IPS DF 4.7 (cell line): ENCODE measurements at regions not wholly inside any gene's neighbourhood (a gene's known extent, or its start where the extent isn't known, plus 50 kb on each side); places are given as distances from the start of the nearest gene placed in this dataset.

Experiments
- DNase-seq: peaks from one replicate; pipeline ENCODE4 v3.0.0-alpha.2; 2013; ENCODE audit warnings: low spot score; ENCODE audit errors: extremely low read depth

DNA sequence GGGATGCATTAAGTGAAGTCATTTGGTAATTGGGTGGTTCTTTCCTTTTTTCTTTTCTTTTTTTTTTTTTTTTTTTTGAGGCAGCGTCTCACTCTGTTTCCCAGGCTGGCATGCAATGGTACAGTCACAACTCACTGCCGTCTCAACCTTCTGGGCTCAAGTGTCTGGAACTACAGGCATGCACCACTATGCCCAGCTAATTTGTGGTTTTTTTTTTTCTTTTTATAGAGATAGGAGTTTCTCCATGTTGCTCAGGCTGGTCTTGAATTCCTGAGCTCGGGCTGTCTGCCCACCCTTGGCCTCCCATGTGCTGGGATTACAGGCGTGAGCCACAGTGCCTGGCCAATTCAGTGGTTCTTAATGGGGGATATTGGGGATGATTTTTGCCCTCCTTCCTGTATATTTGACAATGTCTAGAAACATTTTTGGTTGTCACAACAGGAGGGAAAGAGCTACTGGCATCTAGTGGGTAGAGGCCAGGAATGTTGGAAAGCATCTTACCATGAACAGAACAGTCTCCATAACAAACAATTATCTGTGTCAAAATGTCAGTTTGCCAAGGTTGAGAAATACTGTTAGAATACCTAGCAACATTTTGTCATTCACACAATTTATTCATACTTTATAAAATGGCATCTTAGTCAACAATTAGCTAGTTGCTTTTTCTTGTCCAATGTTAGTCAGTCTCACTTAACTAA lies 79.4 kb upstream of the CNTN3 start:
- DNase-seq: no peak

DNA sequence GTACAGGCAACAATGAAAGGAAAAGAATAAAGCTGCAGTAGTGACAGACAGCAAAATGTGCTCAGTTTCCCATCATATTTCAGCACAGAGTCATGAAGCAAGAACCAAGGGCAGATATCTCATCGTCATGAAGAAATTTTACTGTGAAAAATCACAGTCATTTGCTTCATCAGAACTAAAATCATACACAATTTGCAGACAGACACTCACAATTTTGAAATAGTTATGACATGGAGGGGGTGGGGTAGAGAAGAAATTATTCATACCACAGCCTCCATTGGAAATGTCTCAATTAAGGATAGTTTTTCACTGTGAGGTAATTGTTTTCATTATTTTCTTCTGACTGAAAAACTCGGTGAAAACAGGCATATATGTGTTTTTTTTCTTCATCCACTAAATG lies 78.8 kb upstream of the CNTN3 start:
- no peak for DNase-seq

DNA sequence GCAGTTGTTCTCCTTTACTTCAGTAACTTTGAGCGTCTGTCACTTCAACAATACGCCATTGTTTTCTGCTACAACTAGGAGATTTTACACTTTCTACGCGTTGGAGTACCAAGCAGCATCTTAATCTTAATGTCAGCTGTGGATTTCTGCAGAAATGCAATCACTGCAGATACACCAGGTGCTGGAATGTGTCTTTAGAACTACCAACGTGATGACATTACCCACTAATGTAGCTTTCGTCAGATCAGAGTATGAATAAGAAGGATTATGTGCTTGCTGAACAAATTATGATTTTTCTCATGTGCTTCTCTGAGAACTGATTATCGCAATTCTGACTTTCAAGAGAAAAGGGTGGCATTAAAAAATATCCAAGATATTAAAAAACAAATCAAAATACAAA lies 77.5 kb upstream of the CNTN3 start:
- no peak for DNase-seq

- no peak for DNase-seq
These were observed 58.9 kb upstream of the CNTN3 start for GRCh38 chr3:74673326-74673725.

GRCh38 chr3:74664606-74665005 lies 50.1 kb upstream of the CNTN3 start:
- DNase-seq: no peak
